ENCODE measurements at regions not wholly inside any gene's neighbourhood (a gene's known extent, or its start where the extent isn't known, plus 50 kb on each side); places are given as distances from the start of the nearest gene placed in this dataset.

DNA sequence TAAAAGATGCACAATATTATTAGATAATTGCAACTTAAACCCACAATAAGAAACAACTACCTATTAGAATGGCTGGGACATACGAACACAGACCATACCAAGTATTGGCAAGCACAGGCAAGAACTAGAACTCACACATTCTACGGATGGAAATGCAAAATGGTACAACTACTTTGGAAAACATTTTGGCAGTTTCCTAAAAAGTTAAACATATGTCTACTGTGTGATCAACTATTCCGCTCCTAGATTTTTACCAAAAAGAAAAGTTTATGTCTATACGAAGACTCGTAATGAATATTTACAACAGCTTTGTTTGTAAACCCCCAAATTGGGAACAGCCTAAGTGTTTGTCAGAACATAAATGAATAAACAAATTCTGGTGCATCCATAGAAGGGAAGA, 194.7 kb downstream of the FGFR2 start:
- Histone ChIP-seq H3K36me3 (ENCODE audit: insufficient read depth, low read length) (no peaks in the 10 kb centered on the region), H3K4me3 (ENCODE audit: insufficient read depth, low read depth, low read length) (no peak overlapping the region), H2AFZ (ENCODE audit: low read depth, low read length) (no peak overlapping the region), H3K9me3 (ENCODE audit: insufficient read depth, low read depth, low read length) (peaks cover 3% of the 10 kb centered on the region), H3K4me2 (ENCODE audit: low read length) (no peak overlapping the region), H3K4me1 (ENCODE audit: insufficient read depth, low read length) (peaks cover 4% of the 10 kb centered on the region), H3K9ac (ENCODE audit: low read length) (no peak overlapping the region), H3K79me2 (ENCODE audit: insufficient read depth, low read length) (no peaks in the 10 kb centered on the region), H4K20me1 (ENCODE audit: insufficient read depth, low read length) (no peaks in the 10 kb centered on the region), H3K27me3 (ENCODE audit: insufficient read depth, low read length) (no peaks in the 10 kb centered on the region), H3K27ac (ENCODE audit: low read depth, low read length) (no peak overlapping the region)
- peaks cover 4% of the 10 kb centered on the region for H3K4me1 Mint-ChIP-seq (ENCODE audit: low read depth, unreplicated experiment)
- H3K9me3 Mint-ChIP-seq (ENCODE audit: unreplicated experiment) = no peaks in the 10 kb centered on the region
- TF ChIP-seq, protein P1, sequence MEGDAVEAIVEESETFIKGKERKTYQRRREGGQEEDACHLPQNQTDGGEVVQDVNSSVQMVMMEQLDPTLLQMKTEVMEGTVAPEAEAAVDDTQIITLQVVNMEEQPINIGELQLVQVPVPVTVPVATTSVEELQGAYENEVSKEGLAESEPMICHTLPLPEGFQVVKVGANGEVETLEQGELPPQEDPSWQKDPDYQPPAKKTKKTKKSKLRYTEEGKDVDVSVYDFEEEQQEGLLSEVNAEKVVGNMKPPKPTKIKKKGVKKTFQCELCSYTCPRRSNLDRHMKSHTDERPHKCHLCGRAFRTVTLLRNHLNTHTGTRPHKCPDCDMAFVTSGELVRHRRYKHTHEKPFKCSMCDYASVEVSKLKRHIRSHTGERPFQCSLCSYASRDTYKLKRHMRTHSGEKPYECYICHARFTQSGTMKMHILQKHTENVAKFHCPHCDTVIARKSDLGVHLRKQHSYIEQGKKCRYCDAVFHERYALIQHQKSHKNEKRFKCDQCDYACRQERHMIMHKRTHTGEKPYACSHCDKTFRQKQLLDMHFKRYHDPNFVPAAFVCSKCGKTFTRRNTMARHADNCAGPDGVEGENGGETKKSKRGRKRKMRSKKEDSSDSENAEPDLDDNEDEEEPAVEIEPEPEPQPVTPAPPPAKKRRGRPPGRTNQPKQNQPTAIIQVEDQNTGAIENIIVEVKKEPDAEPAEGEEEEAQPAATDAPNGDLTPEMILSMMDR (IDR thresholded peaks at IDR 0.05; ENCODE audit: insufficient read depth, low read depth, low read length) = no peak
- TF ChIP-seq EZH2 (IDR thresholded peaks at IDR 0.05; ENCODE audit: insufficient read depth, low read length) = no peak
- no peaks in the 10 kb centered on the region for H3K36me3 Mint-ChIP-seq (ENCODE audit: low read depth, unreplicated experiment)
- DNase-seq (ENCODE audit: low read depth) = no peak
- FAIRE-seq = no peak
- no peak overlapping the region for H3K4me3 Mint-ChIP-seq (ENCODE audit: unreplicated experiment)
- no peaks in the 10 kb centered on the region for H3K27me3 Mint-ChIP-seq (ENCODE audit: low read depth, unreplicated experiment)
- H3K27ac Mint-ChIP-seq (ENCODE audit: unreplicated experiment) = no peak overlapping the region

GRCh38 chr10:121404611-121405010, 193.6 kb downstream of the FGFR2 start:
- no peaks in the 10 kb centered on the region for H3K9me3 Mint-ChIP-seq (ENCODE audit: unreplicated experiment)
- no peak overlapping the region for H3K4me3 Mint-ChIP-seq (ENCODE audit: unreplicated experiment)
- Histone ChIP-seq H3K36me3 (ENCODE audit: insufficient read depth, low read length) (no peaks in the 10 kb centered on the region), H3K4me2 (ENCODE audit: low read length) (no peak overlapping the region), H3K9me3 (ENCODE audit: insufficient read depth, low read depth, low read length) (peaks cover 3% of the 10 kb centered on the region), H3K27ac (ENCODE audit: low read depth, low read length) (no peak overlapping the region), H2AFZ (ENCODE audit: low read depth, low read length) (no peak overlapping the region), H3K4me1 (ENCODE audit: insufficient read depth, low read length) (peaks cover 4% of the 10 kb centered on the region), H3K27me3 (ENCODE audit: insufficient read depth, low read length) (no peaks in the 10 kb centered on the region), H3K4me3 (ENCODE audit: insufficient read depth, low read depth, low read length) (no peak overlapping the region), H3K9ac (ENCODE audit: low read length) (no peak overlapping the region), H4K20me1 (ENCODE audit: insufficient read depth, low read length) (no peaks in the 10 kb centered on the region), H3K79me2 (ENCODE audit: insufficient read depth, low read length) (no peaks in the 10 kb centered on the region)
- H3K27me3 Mint-ChIP-seq (ENCODE audit: low read depth, unreplicated experiment) = no peaks in the 10 kb centered on the region
- no peak overlapping the region for H3K27ac Mint-ChIP-seq (ENCODE audit: unreplicated experiment)
- H3K36me3 Mint-ChIP-seq (ENCODE audit: low read depth, unreplicated experiment) = no peaks in the 10 kb centered on the region
- peaks cover 5% of the 10 kb centered on the region for H3K4me1 Mint-ChIP-seq (ENCODE audit: low read depth, unreplicated experiment)
- no peak for DNase-seq (ENCODE audit: low read depth)
- FAIRE-seq = no peak
- TF ChIP-seq EZH2 (IDR thresholded peaks at IDR 0.05; ENCODE audit: insufficient read depth, low read length) = no peak
- TF ChIP-seq, protein P1 (IDR thresholded peaks at IDR 0.05; ENCODE audit: insufficient read depth, low read depth, low read length) = no peak

- Histone ChIP-seq H3K4me1 (ENCODE audit: insufficient read depth, low read length) (peaks cover 4% of the 10 kb centered on the region), H3K9me3 (ENCODE audit: insufficient read depth, low read depth, low read length) (peaks cover 3% of the 10 kb centered on the region), H3K36me3 (ENCODE audit: insufficient read depth, low read length) (no peaks in the 10 kb centered on the region), H3K4me2 (ENCODE audit: low read length) (no peak overlapping the region), H3K27ac (ENCODE audit: low read depth, low read length) (no peak overlapping the region), H3K9ac (ENCODE audit: low read length) (no peak overlapping the region), H3K27me3 (ENCODE audit: insufficient read depth, low read length) (no peaks in the 10 kb centered on the region), H3K79me2 (ENCODE audit: insufficient read depth, low read length) (no peaks in the 10 kb centered on the region), H2AFZ (ENCODE audit: low read depth, low read length) (no peak overlapping the region), H3K4me3 (ENCODE audit: insufficient read depth, low read depth, low read length) (no peak overlapping the region), H4K20me1 (ENCODE audit: insufficient read depth, low read length) (no peaks in the 10 kb centered on the region)
- FAIRE-seq (no peak), DNase-seq (ENCODE audit: low read depth) (no peak)
- Mint-ChIP-seq H3K27me3 (ENCODE audit: low read depth, unreplicated experiment) (no peaks in the 10 kb centered on the region), H3K9me3 (ENCODE audit: unreplicated experiment) (no peaks in the 10 kb centered on the region), H3K4me3 (ENCODE audit: unreplicated experiment) (no peak overlapping the region), H3K36me3 (ENCODE audit: low read depth, unreplicated experiment) (no peaks in the 10 kb centered on the region), H3K4me1 (ENCODE audit: low read depth, unreplicated experiment) (peaks cover 8% of the 10 kb centered on the region), H3K27ac (ENCODE audit: unreplicated experiment) (no peak overlapping the region)
- TF ChIP-seq, protein P1 (IDR thresholded peaks at IDR 0.05; ENCODE audit: insufficient read depth, low read depth, low read length) = no peak
- TF ChIP-seq EZH2 (IDR thresholded peaks at IDR 0.05; ENCODE audit: insufficient read depth, low read length) = no peak
Measured at GRCh38 chr10:121405096-121405495, 193.1 kb downstream of the FGFR2 start.

Data from astrocyte (in vitro differentiated cells and primary cell).